ENCODE measurements at regions not wholly inside any gene's neighbourhood (a gene's known extent, or its start where the extent isn't known, plus 50 kb on each side); places are given as distances from the start of the nearest gene placed in this dataset.
"Not testable (repeated sequence)": the region's sequence is repeated elsewhere in the genome, so short reads cannot be mapped to it uniquely, and the experiment has no call there.

DNA sequence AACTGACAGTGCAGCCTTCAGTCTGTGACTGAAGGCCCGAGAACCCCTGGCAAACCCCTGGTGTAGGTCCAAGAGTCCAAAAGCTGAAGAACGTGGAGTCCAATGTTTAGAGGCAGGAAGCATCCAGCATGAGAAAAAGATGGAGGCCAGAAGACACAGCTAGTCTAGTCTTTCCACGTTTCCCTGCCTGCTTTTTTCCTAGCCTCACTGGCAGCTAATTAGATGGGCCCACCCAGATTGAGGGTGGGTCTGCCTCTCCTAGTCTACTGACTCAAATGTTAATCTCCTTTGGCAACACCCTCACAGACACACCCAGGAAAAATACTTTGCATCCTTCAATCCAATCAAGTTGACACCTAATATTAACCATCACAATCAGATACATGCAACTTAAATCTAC, 87.8 kb downstream of the TENT5D start:
- DNase-seq (ENCODE audit: insufficient read length, low spot score, missing footprints); H3K4me1 ChIP-seq (ENCODE audit: insufficient read depth, low read length); H3K9me3 ChIP-seq (ENCODE audit: low read depth, low read length); H3K27me3 ChIP-seq (ENCODE audit: insufficient read depth, low read length); H2AFZ ChIP-seq (ENCODE audit: low read length); H3K4me2 ChIP-seq (ENCODE audit: insufficient read depth, low read length); H3K4me3 ChIP-seq (ENCODE audit: insufficient read depth, low read length); H3K79me2 ChIP-seq (ENCODE audit: insufficient read depth, low read length); H3K27ac ChIP-seq (ENCODE audit: low read depth, low read length); H3K36me3 ChIP-seq (ENCODE audit: insufficient read depth, low read length); H4K20me1 ChIP-seq (ENCODE audit: insufficient read depth, low read length): not testable (repeated sequence)

DNA sequence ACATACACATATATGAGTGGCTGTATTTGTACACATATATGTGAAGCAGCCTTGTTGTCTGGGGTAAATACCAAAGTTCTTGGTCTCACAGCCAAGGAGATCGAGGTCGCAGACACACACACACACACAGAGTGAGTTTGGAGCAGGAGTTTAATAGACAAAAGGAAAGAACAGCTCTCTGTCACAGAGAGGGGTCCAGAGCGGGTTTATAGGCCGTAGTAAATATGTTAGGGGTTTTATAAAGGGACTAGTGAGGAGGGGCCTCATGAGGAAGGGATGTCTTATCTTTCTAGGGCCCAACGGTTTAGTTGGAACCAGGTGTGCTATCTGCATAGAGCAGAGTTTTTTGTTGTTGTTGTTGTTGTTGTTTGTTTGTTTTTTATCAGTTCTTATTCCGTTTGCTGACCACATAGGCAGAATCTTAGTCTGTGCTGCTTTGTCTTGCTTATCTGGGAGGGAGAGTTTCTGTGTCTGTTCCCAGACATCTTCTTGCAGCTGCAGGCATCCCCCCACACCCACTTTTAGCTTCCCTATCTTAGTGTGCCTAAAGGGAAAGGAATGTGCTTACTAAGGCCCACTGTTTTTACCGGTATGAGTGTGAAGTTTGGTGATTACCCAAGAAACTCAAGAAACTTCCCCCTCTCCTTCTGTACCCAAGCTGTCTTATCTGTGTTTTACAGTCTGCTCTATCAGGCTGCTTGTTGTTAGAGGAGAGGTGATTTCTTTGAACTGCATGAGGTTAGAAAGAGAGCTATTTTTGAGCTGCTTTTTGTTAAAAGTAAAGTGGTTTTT, 91.9 kb downstream of the TENT5D start:
- Histone ChIP-seq H3K4me2 (ENCODE audit: insufficient read depth, low read length) (no peak overlapping the region), H3K27ac (ENCODE audit: low read depth, low read length) (no peak overlapping the region), H2AFZ (ENCODE audit: low read length) (no peak overlapping the region), H3K4me3 (ENCODE audit: insufficient read depth, low read length) (no peak overlapping the region), H3K36me3 (ENCODE audit: insufficient read depth, low read length) (no peaks in the 10 kb centered on the region), H3K4me1 (ENCODE audit: insufficient read depth, low read length) (no peaks in the 10 kb centered on the region), H4K20me1 (ENCODE audit: insufficient read depth, low read length) (no peaks in the 10 kb centered on the region), H3K79me2 (ENCODE audit: insufficient read depth, low read length) (no peaks in the 10 kb centered on the region), H3K9me3 (ENCODE audit: low read depth, low read length) (no peaks in the 10 kb centered on the region), H3K27me3 (ENCODE audit: insufficient read depth, low read length) (no peaks in the 10 kb centered on the region)
- DNase-seq (ENCODE audit: insufficient read length, low spot score, missing footprints) = no peak
- TF ChIP-seq, protein P1, sequence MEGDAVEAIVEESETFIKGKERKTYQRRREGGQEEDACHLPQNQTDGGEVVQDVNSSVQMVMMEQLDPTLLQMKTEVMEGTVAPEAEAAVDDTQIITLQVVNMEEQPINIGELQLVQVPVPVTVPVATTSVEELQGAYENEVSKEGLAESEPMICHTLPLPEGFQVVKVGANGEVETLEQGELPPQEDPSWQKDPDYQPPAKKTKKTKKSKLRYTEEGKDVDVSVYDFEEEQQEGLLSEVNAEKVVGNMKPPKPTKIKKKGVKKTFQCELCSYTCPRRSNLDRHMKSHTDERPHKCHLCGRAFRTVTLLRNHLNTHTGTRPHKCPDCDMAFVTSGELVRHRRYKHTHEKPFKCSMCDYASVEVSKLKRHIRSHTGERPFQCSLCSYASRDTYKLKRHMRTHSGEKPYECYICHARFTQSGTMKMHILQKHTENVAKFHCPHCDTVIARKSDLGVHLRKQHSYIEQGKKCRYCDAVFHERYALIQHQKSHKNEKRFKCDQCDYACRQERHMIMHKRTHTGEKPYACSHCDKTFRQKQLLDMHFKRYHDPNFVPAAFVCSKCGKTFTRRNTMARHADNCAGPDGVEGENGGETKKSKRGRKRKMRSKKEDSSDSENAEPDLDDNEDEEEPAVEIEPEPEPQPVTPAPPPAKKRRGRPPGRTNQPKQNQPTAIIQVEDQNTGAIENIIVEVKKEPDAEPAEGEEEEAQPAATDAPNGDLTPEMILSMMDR (IDR thresholded peaks at IDR 0.05; ENCODE audit: extremely low read depth, low read depth, low read length) = no peak

DNA sequence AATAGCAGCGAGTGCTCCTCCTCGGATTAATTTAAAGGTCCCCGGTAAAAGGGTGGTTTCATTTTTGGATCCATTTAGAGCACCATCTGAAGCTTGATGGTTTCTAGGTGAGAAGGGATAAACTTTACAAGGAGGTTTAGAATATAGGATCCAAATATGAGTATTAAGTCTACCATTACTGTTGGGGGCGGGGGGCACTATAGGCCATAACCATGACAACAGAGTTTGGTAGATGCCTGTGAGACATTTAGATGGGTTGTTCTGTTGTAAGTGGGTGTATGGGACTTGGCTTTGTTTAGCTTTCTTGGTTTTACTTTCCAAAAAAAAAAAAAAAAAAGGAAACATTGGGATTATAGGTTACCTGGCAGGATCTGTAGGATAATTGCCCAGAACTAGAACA, 92.7 kb downstream of the TENT5D start:
- Histone ChIP-seq H3K27me3 (ENCODE audit: insufficient read depth, low read length) (no peaks in the 10 kb centered on the region), H3K4me3 (ENCODE audit: insufficient read depth, low read length) (no peak overlapping the region), H3K9me3 (ENCODE audit: low read depth, low read length) (no peaks in the 10 kb centered on the region), H3K27ac (ENCODE audit: low read depth, low read length) (no peak overlapping the region), H3K4me1 (ENCODE audit: insufficient read depth, low read length) (no peaks in the 10 kb centered on the region), H2AFZ (ENCODE audit: low read length) (no peak overlapping the region), H3K36me3 (ENCODE audit: insufficient read depth, low read length) (no peaks in the 10 kb centered on the region), H3K4me2 (ENCODE audit: insufficient read depth, low read length) (no peak overlapping the region), H4K20me1 (ENCODE audit: insufficient read depth, low read length) (no peaks in the 10 kb centered on the region), H3K79me2 (ENCODE audit: insufficient read depth, low read length) (no peaks in the 10 kb centered on the region)
- TF ChIP-seq, protein P1 (IDR thresholded peaks at IDR 0.05; ENCODE audit: extremely low read depth, low read depth, low read length) = no peak
- DNase-seq (ENCODE audit: insufficient read length, low spot score, missing footprints) = no peak

DNA sequence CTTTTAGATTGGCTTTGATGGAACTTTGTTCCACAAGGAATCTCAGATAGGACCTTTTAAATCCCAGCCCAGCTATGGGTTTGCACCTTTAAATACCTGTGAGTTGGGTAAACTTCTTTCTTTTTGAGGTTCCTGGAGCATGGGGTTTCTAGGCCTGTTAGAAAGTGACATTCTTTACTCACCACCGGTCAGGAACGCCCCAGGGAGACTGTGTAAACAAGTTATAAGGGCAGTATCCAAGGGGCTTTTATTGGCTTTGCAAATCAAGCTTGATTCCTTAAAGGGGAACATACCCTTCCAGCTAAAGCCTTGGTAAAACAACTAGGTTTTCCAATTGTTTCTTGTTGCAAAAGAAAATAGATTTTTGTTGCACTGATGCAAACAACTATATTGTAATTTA, 93.4 kb downstream of the TENT5D start:
- H3K4me1 ChIP-seq (ENCODE audit: insufficient read depth, low read length) = no peaks in the 10 kb centered on the region
- H3K27me3 ChIP-seq (ENCODE audit: insufficient read depth, low read length) = no peaks in the 10 kb centered on the region
- no peaks in the 10 kb centered on the region for H3K9me3 ChIP-seq (ENCODE audit: low read depth, low read length)
- H4K20me1 ChIP-seq (ENCODE audit: insufficient read depth, low read length) = no peaks in the 10 kb centered on the region
- DNase-seq (ENCODE audit: insufficient read length, low spot score, missing footprints) = no peak
- no peak overlapping the region for H2AFZ ChIP-seq (ENCODE audit: low read length)
- H3K4me2 ChIP-seq (ENCODE audit: insufficient read depth, low read length) = no peak overlapping the region
- no peaks in the 10 kb centered on the region for H3K79me2 ChIP-seq (ENCODE audit: insufficient read depth, low read length)
- no peaks in the 10 kb centered on the region for H3K36me3 ChIP-seq (ENCODE audit: insufficient read depth, low read length)
- TF ChIP-seq, protein P1 (IDR thresholded peaks at IDR 0.05; ENCODE audit: extremely low read depth, low read depth, low read length) = no peak
- no peak overlapping the region for H3K27ac ChIP-seq (ENCODE audit: low read depth, low read length)
- no peak overlapping the region for H3K4me3 ChIP-seq (ENCODE audit: insufficient read depth, low read length)

All from osteoblast (primary cell).